NT2/D1 (cell line): ENCODE measurements at regions not wholly inside any gene's neighbourhood (a gene's known extent, or its start where the extent isn't known, plus 50 kb on each side); places are given as distances from the start of the nearest gene placed in this dataset.

Experiments
- DNase-seq: peaks from one replicate; pipeline ENCODE4 v3.0.0-alpha.2; 2011; ENCODE audit warnings: low read depth, low spot score
- H3K27me3 ChIP-seq: 2 replicates; pipeline ENCODE4 v1.6.0; 2011; ENCODE audit warnings: mild to moderate bottlenecking; ENCODE audit not compliant: insufficient read length, insufficient read depth
- H3K36me3 ChIP-seq: 2 replicates; pipeline ENCODE4 v1.6.1; 2011; ENCODE audit warnings: mild to moderate bottlenecking, low read length, mixed read lengths; ENCODE audit not compliant: insufficient read depth, insufficient read length
- H3K4me1 ChIP-seq: 2 replicates; pipeline ENCODE4 v1.5.1; 2011; ENCODE audit not compliant: insufficient read depth, insufficient read length
- H3K4me3 ChIP-seq: 2 replicates; pipeline ENCODE4 v1.5.1; 2011; ENCODE audit warnings: low read depth; ENCODE audit not compliant: insufficient read length
- H3K9ac ChIP-seq: 2 replicates; pipeline ENCODE4 v1.6.0; 2011; ENCODE audit warnings: low read depth; ENCODE audit not compliant: insufficient read length
- H3K9me3 ChIP-seq: 2 replicates; pipeline ENCODE4 v1.5.1; 2011; ENCODE audit warnings: mild to moderate bottlenecking, low read length; ENCODE audit not compliant: insufficient read depth
- SUZ12 ChIP-seq: IDR thresholded peaks from 2 replicates; pipeline ENCODE4 v1.6.1; 2011; ENCODE audit not compliant: insufficient read length, insufficient read depth; ENCODE audit errors: extremely low read depth
- YY1 ChIP-seq: IDR thresholded peaks from 2 replicates; pipeline ENCODE4 v1.6.1; 2011; ENCODE audit not compliant: insufficient read length, insufficient read depth
- ZNF274 ChIP-seq: IDR thresholded peaks from 2 replicates; pipeline ENCODE4 v1.6.1; 2011; ENCODE audit warnings: mild to moderate bottlenecking, low read depth, low read length

GRCh38 chr22:47607486-47607885 is 845.0 kb downstream of the TBC1D22A start:
- Histone ChIP-seq H3K27me3 (no peaks in the 10 kb centered on the region), H3K9me3 (peaks cover 13% of the 10 kb centered on the region; the same call in 1 of the 2 replicates), H3K4me3 (no peak overlapping the region), H3K4me1 (peaks cover 2% of the 10 kb centered on the region), H3K36me3 (no peaks in the 10 kb centered on the region), H3K9ac (no peak overlapping the region)
- TF ChIP-seq YY1 (no peak), ZNF274 (no peak), SUZ12 (no peak)
- DNase-seq, result no peak

- Histone ChIP-seq H3K4me3 (no peak overlapping the region), H3K9ac (no peak overlapping the region), H3K27me3 (no peaks in the 10 kb centered on the region), H3K4me1 (peaks cover 2% of the 10 kb centered on the region), H3K36me3 (no peaks in the 10 kb centered on the region), H3K9me3 (peaks cover 13% of the 10 kb centered on the region; the same call in 1 of the 2 replicates)
- no peak for TF ChIP-seq SUZ12
- TF ChIP-seq YY1, result no peak
- TF ChIP-seq ZNF274, result no peak
- DNase-seq, result no peak
These were observed 844.0 kb downstream of the TBC1D22A start for GRCh38 chr22:47606426-47606825.

- H3K9ac ChIP-seq, result no peak overlapping the region
- peaks cover 13% of the 10 kb centered on the region; the same call in 1 of the 2 replicates for H3K9me3 ChIP-seq
- no peak for TF ChIP-seq SUZ12
- TF ChIP-seq YY1, result no peak
- no peak for TF ChIP-seq ZNF274
- H3K27me3 ChIP-seq, result no peaks in the 10 kb centered on the region
- DNase-seq, result no peak
- H3K36me3 ChIP-seq, result no peaks in the 10 kb centered on the region
- H3K4me1 ChIP-seq, result peaks cover 2% of the 10 kb centered on the region
- H3K4me3 ChIP-seq, result no peak overlapping the region
These were observed 843.4 kb downstream of the TBC1D22A start for GRCh38 chr22:47605886-47606285.

- Histone ChIP-seq H3K4me3 (no peak overlapping the region), H3K36me3 (no peaks in the 10 kb centered on the region), H3K27me3 (no peaks in the 10 kb centered on the region), H3K4me1 (peaks cover 2% of the 10 kb centered on the region), H3K9me3 (peaks cover 13% of the 10 kb centered on the region; the same call in 1 of the 2 replicates), H3K9ac (no peak overlapping the region)
- TF ChIP-seq YY1, result no peak
- TF ChIP-seq SUZ12, result no peak
- TF ChIP-seq ZNF274, result no peak
- DNase-seq, result no peak
These were observed 843.0 kb downstream of the TBC1D22A start for GRCh38 chr22:47605441-47605840.

GRCh38 chr22:47604563-47604962 is 842.1 kb downstream of the TBC1D22A start:
- Histone ChIP-seq H3K9me3 (peaks cover 13% of the 10 kb centered on the region; the same call in 1 of the 2 replicates), H3K4me1 (peaks cover 4% of the 10 kb centered on the region), H3K4me3 (no peak overlapping the region), H3K27me3 (no peaks in the 10 kb centered on the region), H3K9ac (no peak overlapping the region), H3K36me3 (no peaks in the 10 kb centered on the region)
- no peak for TF ChIP-seq SUZ12
- no peak for TF ChIP-seq YY1
- TF ChIP-seq ZNF274, result no peak
- DNase-seq, result no peak

GRCh38 chr22:47602732-47603131 is 840.3 kb downstream of the TBC1D22A start:
- TF ChIP-seq YY1 (no peak), SUZ12 (no peak), ZNF274 (no peak)
- peaks cover 13% of the 10 kb centered on the region; the same call in 1 of the 2 replicates for H3K9me3 ChIP-seq
- H3K9ac ChIP-seq, result no peak overlapping the region
- H3K36me3 ChIP-seq, result no peaks in the 10 kb centered on the region
- peaks cover 4% of the 10 kb centered on the region for H3K4me1 ChIP-seq
- DNase-seq, result no peak
- H3K27me3 ChIP-seq, result no peaks in the 10 kb centered on the region
- no peak overlapping the region for H3K4me3 ChIP-seq

GRCh38 chr22:47601666-47602065 is 839.2 kb downstream of the TBC1D22A start:
- H3K9ac ChIP-seq, result no peak overlapping the region
- H3K27me3 ChIP-seq, result no peaks in the 10 kb centered on the region
- H3K36me3 ChIP-seq, result no peaks in the 10 kb centered on the region
- no peak for TF ChIP-seq SUZ12
- no peak for TF ChIP-seq ZNF274
- TF ChIP-seq YY1, result no peak
- H3K4me1 ChIP-seq, result peaks cover 4% of the 10 kb centered on the region
- H3K4me3 ChIP-seq, result no peak overlapping the region
- no peak for DNase-seq
- H3K9me3 ChIP-seq, result peaks cover 13% of the 10 kb centered on the region; the same call in 1 of the 2 replicates

GRCh38 chr22:47600791-47601625 is 838.6 kb downstream of the TBC1D22A start:
- H3K27me3 ChIP-seq, result no peaks in the 10 kb centered on the region
- H3K4me1 ChIP-seq, result peaks cover 4% of the 10 kb centered on the region
- peaks cover 13% of the 10 kb centered on the region; the same call in 1 of the 2 replicates for H3K9me3 ChIP-seq
- no peak overlapping the region for H3K9ac ChIP-seq
- H3K4me3 ChIP-seq, result no peak overlapping the region
- DNase-seq, result no peak
- TF ChIP-seq SUZ12 (no peak), YY1 (no peak), ZNF274 (no peak)
- no peaks in the 10 kb centered on the region for H3K36me3 ChIP-seq
